HEK293T (cell line): ENCODE measurements at regions not wholly inside any gene's neighbourhood (a gene's known extent, or its start where the extent isn't known, plus 50 kb on each side); places are given as distances from the start of the nearest gene placed in this dataset.

Source experiments
- ARNT ChIP-seq: fragments of 450-650 bp; IDR thresholded peaks from 2 replicates; pipeline ENCODE4 v1.6.1; 2017; ENCODE audit warnings: mild to moderate bottlenecking
- BHLHE40 ChIP-seq: fragments of 450-650 bp; IDR thresholded peaks from 2 replicates; pipeline ENCODE4 v1.6.1; 2016; ENCODE audit warnings: mild to moderate bottlenecking, moderate library complexity, borderline replicate concordance
- ELF4 ChIP-seq: fragments of 450-650 bp; IDR thresholded peaks from 2 replicates; pipeline ENCODE4 v1.6.1; 2017; ENCODE audit warnings: antibody characterized with exemption
- FOXA1 ChIP-seq: fragments of 450-650 bp; IDR thresholded peaks from 2 replicates; pipeline ENCODE4 v1.6.1; 2016; ENCODE audit warnings: mild to moderate bottlenecking
- FOXK2 ChIP-seq: fragments of 450-650 bp; IDR thresholded peaks from 2 replicates; pipeline ENCODE4 v1.6.1; 2016; ENCODE audit warnings: mild to moderate bottlenecking
- FOXM1 ChIP-seq: fragments of 450-650 bp; IDR thresholded peaks from 2 replicates; pipeline ENCODE4 v1.6.1; 2017; ENCODE audit warnings: mild to moderate bottlenecking, borderline replicate concordance
- HDGF ChIP-seq: fragments of 450-650 bp; IDR thresholded peaks from 2 replicates; pipeline ENCODE4 v1.6.1; 2017; ENCODE audit warnings: antibody characterized with exemption, borderline replicate concordance
- NFRKB ChIP-seq: fragments of 450-650 bp; IDR thresholded peaks from 2 replicates; pipeline ENCODE4 v1.6.1; 2016; ENCODE audit warnings: mild to moderate bottlenecking, moderate library complexity
- PKNOX1 ChIP-seq: fragments of 450-650 bp; IDR thresholded peaks from 2 replicates; pipeline ENCODE4 v1.6.1; 2016
- SP1 ChIP-seq: fragments of 450-650 bp; IDR thresholded peaks from 2 replicates; pipeline ENCODE4 v1.6.1; 2017
- SUZ12 ChIP-seq: fragments of 450-650 bp; IDR thresholded peaks from 2 replicates; pipeline ENCODE4 v1.6.1; 2016; ENCODE audit warnings: mild to moderate bottlenecking
- ZNF384 ChIP-seq: fragments of 450-650 bp; IDR thresholded peaks from 2 replicates; pipeline ENCODE4 v1.6.1; 2016

GRCh38 chr2:84314901-84315330, 144.2 kb downstream of the SUCLG1 start:
- TF ChIP-seq ELF4: no peak
- no peak for TF ChIP-seq FOXM1
- no peak for TF ChIP-seq FOXK2
- TF ChIP-seq ARNT: no peak
- no peak for TF ChIP-seq FOXA1
- no peak for TF ChIP-seq SUZ12
- no peak for TF ChIP-seq PKNOX1
- TF ChIP-seq NFRKB: no peak
- no peak for TF ChIP-seq SP1
- TF ChIP-seq HDGF: no peak
- no peak for TF ChIP-seq BHLHE40
- TF ChIP-seq ZNF384: no peak
